SK-N-SH (cell line): ENCODE measurements at regions not wholly inside any gene's neighbourhood (a gene's known extent, or its start where the extent isn't known, plus 50 kb on each side); places are given as distances from the start of the nearest gene placed in this dataset.

Experiments used
- CTCF ChIA-PET: fragments of 300-600, 350-600 bp; formaldehyde crosslinking; extraction: SDS; loops from one replicate; lab custom pipeline; 2021; lab: Yijun Ruan, JAX
- POLR2A ChIA-PET: fragments of 350-600 bp; sonication (Branson Sonifier 250); formaldehyde crosslinking; extraction: SDS; loops from one replicate; lab custom pipeline; 2020; ENCODE audit warnings: antibody characterized with exemption, inconsistent platforms; lab: Yijun Ruan, JAX
- DNase-seq: peaks from one replicate; pipeline ENCODE4 v3.0.0; 2012
- H2AFZ ChIP-seq: fragments of 200-600 bp; sonication (generic); 2 replicates; pipeline ENCODE4 v1.8.1; 2016; ENCODE audit warnings: antibody characterized with exemption, mild to moderate bottlenecking, low read depth
- H3F3A ChIP-seq: fragments of 200-600 bp; sonication (generic); replicated peaks from 2 replicates; pipeline ENCODE3; 2016; ENCODE audit warnings: antibody characterized with exemption, mild to moderate bottlenecking; ENCODE audit not compliant: insufficient read depth
- H3K27ac ChIP-seq, 2 experiments: fragments of 200-500 bp in 1 of 2; fragments of 200-600 bp in 1 of 2; sonication (Bioruptor generic) in 1 of 2; sonication (generic), shearing (Covaris generic) in 1 of 2; 2 replicates each; pipeline versions ENCODE4 v1.5.1 to v1.6.1; 2014 to 2016; ENCODE audit warnings: low read depth in 2 of 2, inconsistent platforms in 1 of 2, low read length in 1 of 2, mild to moderate bottlenecking in 1 of 2, mixed read lengths in 1 of 2
- H3K27me3 ChIP-seq: fragments of 200-600 bp; sonication (generic), shearing (Covaris generic); 2 replicates; pipeline ENCODE4 v1.6.1; 2016; ENCODE audit warnings: mixed run types; ENCODE audit not compliant: insufficient read depth
- H3K36me3 ChIP-seq, 2 experiments: fragments of 200-500 bp in 1 of 2; fragments of 200-600 bp in 1 of 2; sonication (Bioruptor generic) in 1 of 2; sonication (generic) in 1 of 2; replicated peaks in 1 of 2; 2 replicates each; pipeline versions ENCODE3 to v1.5.1; 2014 to 2016; ENCODE audit warnings: low read length in 1 of 2, mild to moderate bottlenecking in 1 of 2; ENCODE audit not compliant: insufficient read depth in 2 of 2, control insufficient read depth in 1 of 2
- H3K4me1 ChIP-seq, 2 experiments: fragments of 200-500 bp in 1 of 2; fragments of 200-600 bp in 1 of 2; sonication (Bioruptor generic) in 1 of 2; sonication (generic), shearing (Covaris generic) in 1 of 2; 2 replicates each; pipeline versions ENCODE4 v1.5.1 to v1.6.1; 2014 to 2016; ENCODE audit warnings: low read depth in 1 of 2, low read length in 1 of 2, mixed run types in 1 of 2; ENCODE audit not compliant: insufficient read depth in 2 of 2, control insufficient read depth in 1 of 2
- H3K4me2 ChIP-seq: fragments of 200-600 bp; sonication (generic), shearing (Covaris generic); 2 replicates; pipeline ENCODE4 v1.6.1; 2017; ENCODE audit warnings: mixed run types
- H3K4me3 ChIP-seq, 2 experiments: fragments of 200-500 bp in 1 of 2; fragments of 200-600 bp in 1 of 2; sonication (Bioruptor generic) in 1 of 2; sonication (generic), shearing (Covaris generic) in 1 of 2; 2 replicates each; pipeline versions ENCODE4 v1.5.1 to v1.8.1; 2014 to 2016; ENCODE audit warnings: low read depth in 2 of 2, inconsistent platforms in 1 of 2, low read length in 1 of 2, mild to moderate bottlenecking in 1 of 2, mixed read lengths in 1 of 2, moderate library complexity in 1 of 2
- H3K79me2 ChIP-seq: fragments of 200-600 bp; sonication (generic); 2 replicates; pipeline ENCODE4 v1.8.1; 2017; ENCODE audit warnings: mild to moderate bottlenecking; ENCODE audit not compliant: insufficient read depth
- H3K9ac ChIP-seq: fragments of 200-600 bp; sonication (generic); 2 replicates; pipeline ENCODE4 v1.6.1; 2017; ENCODE audit warnings: mixed run types
- H3K9me2 ChIP-seq: fragments of 200-600 bp; sonication (generic); 2 replicates; pipeline ENCODE4 v1.6.1; 2017; ENCODE audit warnings: mixed run types
- H3K9me3 ChIP-seq: fragments of 200-600 bp; sonication (generic); 2 replicates; pipeline ENCODE4 v1.6.1; 2017; ENCODE audit warnings: mixed run types, mild to moderate bottlenecking, moderate library complexity
- H4K20me1 ChIP-seq: fragments of 200-600 bp; sonication (generic); 2 replicates; pipeline ENCODE4 v1.6.1; 2017; ENCODE audit warnings: mild to moderate bottlenecking, mixed run types; ENCODE audit not compliant: insufficient read depth
- CHD2 ChIP-seq: fragments of 150-350 bp; IDR thresholded peaks from 2 replicates; pipeline ENCODE4 v1.6.1; 2018; ENCODE audit warnings: low read length; ENCODE audit not compliant: partially characterized antibody
- EP300 ChIP-seq, 2 experiments: IDR thresholded peaks; 2 replicates each; pipeline versions ENCODE4 v1.4.0 to v1.6.1; 2012; ENCODE audit warnings: borderline replicate concordance in 1 of 2, low read depth in 1 of 2, low read length in 1 of 2
- GATA2 ChIP-seq: sonication (generic); formaldehyde crosslinking; IDR thresholded peaks from 2 replicates; pipeline ENCODE4 v1.5.0; 2020; ENCODE audit warnings: mild to moderate bottlenecking, missing genetic modification reagents
- JUND ChIP-seq: IDR thresholded peaks from 2 replicates; pipeline ENCODE4 v1.4.0; 2012
- POLR2AphosphoS5 ChIP-seq: IDR thresholded peaks from 2 replicates; pipeline ENCODE4 v1.6.1; 2012; ENCODE audit warnings: low read depth, low read length
- RFX5 ChIP-seq: IDR thresholded peaks from 2 replicates; pipeline ENCODE4 v1.6.1; 2012; ENCODE audit warnings: mild to moderate bottlenecking, improper control_type of control experiment, low read length
- RXRA ChIP-seq: IDR thresholded peaks from 2 replicates; pipeline ENCODE4 v1.4.0; 2012; ENCODE audit warnings: low read depth, mild to moderate bottlenecking, borderline replicate concordance
- SMC3 ChIP-seq: IDR thresholded peaks from 2 replicates; pipeline ENCODE4 v1.6.1; 2012; ENCODE audit warnings: low read depth, low read length, improper control_type of control experiment
- TAF1 ChIP-seq: IDR thresholded peaks from 2 replicates; pipeline ENCODE4 v1.6.1; 2012; ENCODE audit warnings: low read depth, mild to moderate bottlenecking, low read length, moderate library complexity, borderline replicate concordance
- TCF12 ChIP-seq: IDR thresholded peaks from 2 replicates; pipeline ENCODE4 v1.4.0; 2012
- TEAD4 ChIP-seq: IDR thresholded peaks from 2 replicates; pipeline ENCODE4 v1.4.0; 2012; ENCODE audit warnings: mild to moderate bottlenecking, borderline replicate concordance; ENCODE audit not compliant: insufficient read depth
- USF1 ChIP-seq: IDR thresholded peaks from 2 replicates; pipeline ENCODE4 v1.4.0; 2012; ENCODE audit warnings: low read depth, borderline replicate concordance
- YY1 ChIP-seq: IDR thresholded peaks from 2 replicates; pipeline ENCODE4 v1.4.0; 2012; ENCODE audit warnings: low read depth, mild to moderate bottlenecking
- WGBS: methylation state at CpG from one replicate; pipeline ENCODE4 v1.1.6; 2017; ENCODE audit warnings: low lambda C conversion rate; 5-methylcytosine and 5-hydroxymethylcytosine counted together
- TF ChIP-seq, protein P1 (sequence below): IDR thresholded peaks from 2 replicates; pipeline ENCODE4; 2012
- TF ChIP-seq, protein P2 (sequence below): IDR thresholded peaks from 2 replicates; pipeline ENCODE4 v1.6.1; 2012; ENCODE audit warnings: mild to moderate bottlenecking, low read depth, low read length, moderate library complexity
- TF ChIP-seq, protein P3 (sequence below): IDR thresholded peaks from 2 replicates; pipeline ENCODE4 v1.4.0; 2012; ENCODE audit warnings: low read depth
- TF ChIP-seq, protein P4 (sequence below): fragments of 150-350 bp; IDR thresholded peaks from 2 replicates; pipeline ENCODE4 v1.6.1; 2017; ENCODE audit warnings: antibody characterized with exemption, low read length, low read depth, borderline replicate concordance

- 91% methylated on average over 6 of the region's 6 CpGs for WGBS
- no peak overlapping the region for H2AFZ ChIP-seq
These were observed 66.7 kb upstream of the TANC2 start for GRCh38 chr17:62899361-62899760.

DNA sequence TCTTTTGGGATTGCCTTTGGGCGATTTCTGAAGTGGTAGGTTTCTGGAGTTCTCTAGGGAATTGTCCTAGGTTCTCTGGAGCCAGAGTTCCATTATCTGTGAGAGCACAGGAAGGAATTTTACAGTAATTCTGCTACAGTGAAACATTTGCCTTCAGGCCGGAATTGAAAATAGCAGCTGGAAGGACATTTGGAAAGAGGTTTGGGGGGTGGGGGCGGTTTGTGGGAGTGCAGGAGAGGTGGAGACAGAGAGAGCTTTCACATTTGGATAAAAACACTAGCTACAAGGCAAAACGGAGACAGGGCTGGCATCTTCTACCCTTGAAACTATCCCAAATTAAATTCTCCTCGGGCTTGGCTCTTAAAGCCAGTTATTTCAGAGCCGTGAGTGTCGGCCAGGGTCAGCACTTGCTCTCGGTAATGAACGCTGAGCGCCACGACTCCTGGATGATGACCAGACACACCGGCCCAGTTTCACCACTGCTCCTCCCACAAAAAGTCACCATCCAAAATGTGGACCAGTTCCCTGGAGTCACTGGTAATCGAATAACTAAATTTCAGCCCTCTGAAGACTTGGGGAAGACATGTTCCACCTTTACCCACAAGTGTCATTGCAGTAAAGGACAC, 67.7 kb upstream of the TANC2 start:
- WGBS = 52% methylated on average over 12 of the region's 13 CpGs
- H4K20me1 ChIP-seq = no peaks in the 10 kb centered on the region
- H3K4me2 ChIP-seq = peak overlapping the region; percentile 2; the same call in 1 of the 2 replicates
- no peaks in the 10 kb centered on the region for H3K9me2 ChIP-seq
- no peak overlapping the region for H3K9ac ChIP-seq
- ChIA-PET POLR2A (no interaction called here), CTCF (interaction anchor here (0.9 to 1.8 kb wide), 3 partner anchors 11 to 166 kb away, joined by 3 to 5 read pairs (median 4); no protein-coding TSS in a partner anchor)
- no peaks in the 10 kb centered on the region for H3K79me2 ChIP-seq
- DNase-seq = peak; percentile 67
- peak overlapping the region; percentile 34 to 56; a peak in 3 of 4 replicates for H3K27ac ChIP-seq
- H3K4me1 ChIP-seq = peaks cover 11 to 16% of the 10 kb centered on the region in 2 experiments
- peak overlapping the region; percentile 52; the same call in 1 of the 2 replicates for H2AFZ ChIP-seq
- H3F3A ChIP-seq = peaks cover 5% of the 10 kb centered on the region
- no peak overlapping the region; a peak in 1 of 4 replicates for H3K4me3 ChIP-seq
- no peaks in the 10 kb centered on the region for H3K9me3 ChIP-seq
- H3K27me3 ChIP-seq = no peaks in the 10 kb centered on the region
- H3K36me3 ChIP-seq = no peaks in the 10 kb centered on the region
- TF ChIP-seq, protein P1, sequence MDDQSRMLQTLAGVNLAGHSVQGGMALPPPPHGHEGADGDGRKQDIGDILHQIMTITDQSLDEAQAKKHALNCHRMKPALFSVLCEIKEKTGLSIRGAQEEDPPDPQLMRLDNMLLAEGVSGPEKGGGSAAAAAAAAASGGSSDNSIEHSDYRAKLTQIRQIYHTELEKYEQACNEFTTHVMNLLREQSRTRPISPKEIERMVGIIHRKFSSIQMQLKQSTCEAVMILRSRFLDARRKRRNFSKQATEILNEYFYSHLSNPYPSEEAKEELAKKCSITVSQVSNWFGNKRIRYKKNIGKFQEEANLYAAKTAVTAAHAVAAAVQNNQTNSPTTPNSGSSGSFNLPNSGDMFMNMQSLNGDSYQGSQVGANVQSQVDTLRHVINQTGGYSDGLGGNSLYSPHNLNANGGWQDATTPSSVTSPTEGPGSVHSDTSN = no peak
- 0 out of 2 replicates have a peak, but pooled peaks have one; percentile 10 for TF ChIP-seq SMC3
- TF ChIP-seq EP300 (IDR thresholded peaks at IDR 0.05; ENCODE audit: borderline replicate concordance in 1 of 2, low read depth in 1 of 2, low read length in 1 of 2) = peak in 1 of 2 experiments; percentile 79; a peak in 2 of 4 replicates
- peak; percentile 3; the same call in 1 of the 2 replicates for TF ChIP-seq TCF12
- no peak for TF ChIP-seq YY1
- no peak for TF ChIP-seq RXRA
- no peak for TF ChIP-seq POLR2AphosphoS5
- TF ChIP-seq, protein P2, sequence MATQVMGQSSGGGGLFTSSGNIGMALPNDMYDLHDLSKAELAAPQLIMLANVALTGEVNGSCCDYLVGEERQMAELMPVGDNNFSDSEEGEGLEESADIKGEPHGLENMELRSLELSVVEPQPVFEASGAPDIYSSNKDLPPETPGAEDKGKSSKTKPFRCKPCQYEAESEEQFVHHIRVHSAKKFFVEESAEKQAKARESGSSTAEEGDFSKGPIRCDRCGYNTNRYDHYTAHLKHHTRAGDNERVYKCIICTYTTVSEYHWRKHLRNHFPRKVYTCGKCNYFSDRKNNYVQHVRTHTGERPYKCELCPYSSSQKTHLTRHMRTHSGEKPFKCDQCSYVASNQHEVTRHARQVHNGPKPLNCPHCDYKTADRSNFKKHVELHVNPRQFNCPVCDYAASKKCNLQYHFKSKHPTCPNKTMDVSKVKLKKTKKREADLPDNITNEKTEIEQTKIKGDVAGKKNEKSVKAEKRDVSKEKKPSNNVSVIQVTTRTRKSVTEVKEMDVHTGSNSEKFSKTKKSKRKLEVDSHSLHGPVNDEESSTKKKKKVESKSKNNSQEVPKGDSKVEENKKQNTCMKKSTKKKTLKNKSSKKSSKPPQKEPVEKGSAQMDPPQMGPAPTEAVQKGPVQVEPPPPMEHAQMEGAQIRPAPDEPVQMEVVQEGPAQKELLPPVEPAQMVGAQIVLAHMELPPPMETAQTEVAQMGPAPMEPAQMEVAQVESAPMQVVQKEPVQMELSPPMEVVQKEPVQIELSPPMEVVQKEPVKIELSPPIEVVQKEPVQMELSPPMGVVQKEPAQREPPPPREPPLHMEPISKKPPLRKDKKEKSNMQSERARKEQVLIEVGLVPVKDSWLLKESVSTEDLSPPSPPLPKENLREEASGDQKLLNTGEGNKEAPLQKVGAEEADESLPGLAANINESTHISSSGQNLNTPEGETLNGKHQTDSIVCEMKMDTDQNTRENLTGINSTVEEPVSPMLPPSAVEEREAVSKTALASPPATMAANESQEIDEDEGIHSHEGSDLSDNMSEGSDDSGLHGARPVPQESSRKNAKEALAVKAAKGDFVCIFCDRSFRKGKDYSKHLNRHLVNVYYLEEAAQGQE = no peak
- TF ChIP-seq JUND = no peak
- TF ChIP-seq RFX5 = peak; percentile 11; the same call in 1 of the 2 replicates
- TF ChIP-seq GATA2 = no peak; the same call in 1 of the 2 replicates
- no peak for TF ChIP-seq USF1
- TF ChIP-seq CHD2 = no peak
- TF ChIP-seq TAF1 = no peak
- TF ChIP-seq TEAD4 = no peak
- TF ChIP-seq, protein P3, sequence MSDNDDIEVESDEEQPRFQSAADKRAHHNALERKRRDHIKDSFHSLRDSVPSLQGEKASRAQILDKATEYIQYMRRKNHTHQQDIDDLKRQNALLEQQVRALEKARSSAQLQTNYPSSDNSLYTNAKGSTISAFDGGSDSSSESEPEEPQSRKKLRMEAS = no peak

More at GRCh38 chr17:62899361-62899760, 66.7 kb upstream of the TANC2 start:
- POLR2A ChIA-PET = no interaction called here
- Histone ChIP-seq H3K79me2 (no peaks in the 10 kb centered on the region), H3K27me3 (no peaks in the 10 kb centered on the region), H3K27ac (no peak overlapping the region), H3K4me3 (no peak overlapping the region), H3K9ac (no peak overlapping the region), H3K4me2 (no peak overlapping the region), H3K36me3 (no peaks in the 10 kb centered on the region), H4K20me1 (no peaks in the 10 kb centered on the region), H3K9me3 (no peaks in the 10 kb centered on the region), H3F3A (peaks cover 5% of the 10 kb centered on the region), H3K9me2 (no peaks in the 10 kb centered on the region), H3K4me1 (peaks cover 8 to 16% of the 10 kb centered on the region in 2 experiments; a peak in 3 of 4 replicates)
- TF ChIP-seq, protein P4, sequence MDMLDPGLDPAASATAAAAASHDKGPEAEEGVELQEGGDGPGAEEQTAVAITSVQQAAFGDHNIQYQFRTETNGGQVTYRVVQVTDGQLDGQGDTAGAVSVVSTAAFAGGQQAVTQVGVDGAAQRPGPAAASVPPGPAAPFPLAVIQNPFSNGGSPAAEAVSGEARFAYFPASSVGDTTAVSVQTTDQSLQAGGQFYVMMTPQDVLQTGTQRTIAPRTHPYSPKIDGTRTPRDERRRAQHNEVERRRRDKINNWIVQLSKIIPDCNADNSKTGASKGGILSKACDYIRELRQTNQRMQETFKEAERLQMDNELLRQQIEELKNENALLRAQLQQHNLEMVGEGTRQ = no peak
- no peak for TF ChIP-seq YY1
- TF ChIP-seq, protein P1 = no peak
- CTCF ChIA-PET = interaction anchor here (1.4 to 1.8 kb wide), 2 partner anchors 12 to 36 kb away, joined by 4 to 5 read pairs; no protein-coding TSS in a partner anchor
- DNase-seq = no peak
